ENCODE measurements at regions not wholly inside any gene's neighbourhood (a gene's known extent, or its start where the extent isn't known, plus 50 kb on each side); places are given as distances from the start of the nearest gene placed in this dataset.

GRCh38 chr11:82384308-82384707 lies 349.4 kb downstream of the FAM181B start:
- DNase-seq, result no peak

- no peak for DNase-seq
These were observed 359.7 kb downstream of the FAM181B start for GRCh38 chr11:82373781-82374542.

GRCh38 chr11:82365351-82365750 lies 368.3 kb downstream of the FAM181B start:
- DNase-seq, result no peak

- no peak for DNase-seq
These were observed 377.3 kb downstream of the FAM181B start for GRCh38 chr11:82356316-82356715.

- DNase-seq, result no peak
These were observed 378.3 kb downstream of the FAM181B start for GRCh38 chr11:82355313-82355823.

- no peak for DNase-seq
These were observed 406.8 kb downstream of the FAM181B start for GRCh38 chr11:82326853-82327252.

- no peak for DNase-seq
These were observed 412.5 kb downstream of the FAM181B start for GRCh38 chr11:82321206-82321605.

GRCh38 chr11:82315093-82315492 lies 418.6 kb downstream of the FAM181B start:
- DNase-seq, result no peak

GRCh38 chr11:82308979-82309378 lies 424.7 kb downstream of the FAM181B start:
- no peak for DNase-seq

GRCh38 chr11:82305123-82305522 lies 428.5 kb downstream of the FAM181B start:
- no peak for DNase-seq

GRCh38 chr11:82303671-82304070 lies 430.0 kb downstream of the FAM181B start:
- DNase-seq, result no peak

- no peak for DNase-seq
These were observed 445.2 kb downstream of the FAM181B start for GRCh38 chr11:82288471-82288870.

- DNase-seq, result no peak
These were observed 462.8 kb downstream of the FAM181B start for GRCh38 chr11:82270870-82271269.

GRCh38 chr11:82268627-82269026 lies 465.0 kb downstream of the FAM181B start:
- DNase-seq, result no peak

GRCh38 chr11:82267186-82267585 lies 466.5 kb downstream of the FAM181B start:
- DNase-seq, result no peak

GRCh38 chr11:82261367-82261766 lies 472.3 kb downstream of the FAM181B start:
- DNase-seq, result no peak

- no peak for DNase-seq
These were observed 483.6 kb downstream of the FAM181B start for GRCh38 chr11:82250047-82250446.

- DNase-seq, result no peak
These were observed 486.7 kb downstream of the FAM181B start for GRCh38 chr11:82246926-82247325.

GRCh38 chr11:82239498-82239897 lies 494.2 kb downstream of the FAM181B start:
- no peak for DNase-seq

GRCh38 chr11:82234256-82234655 lies 499.4 kb downstream of the FAM181B start:
- DNase-seq, result no peak

GRCh38 chr11:82233201-82233600 lies 500.5 kb downstream of the FAM181B start:
- DNase-seq, result no peak

- DNase-seq, result no peak
These were observed 504.3 kb downstream of the FAM181B start for GRCh38 chr11:82229341-82229740.

- no peak for DNase-seq
These were observed 507.7 kb downstream of the FAM181B start for GRCh38 chr11:82225930-82226329.
